ENCODE measurements at regions not wholly inside any gene's neighbourhood (a gene's known extent, or its start where the extent isn't known, plus 50 kb on each side); places are given as distances from the start of the nearest gene placed in this dataset.
"Not testable (repeated sequence)": the region's sequence is repeated elsewhere in the genome, so short reads cannot be mapped to it uniquely, and the experiment has no call there.

GRCh38 chr7:67361150-67361549 is 364.5 kb downstream of the TYW1 start:
- no peak for DNase-seq

GRCh38 chr7:67364441-67365017 is 367.9 kb downstream of the TYW1 start:
- no peak for DNase-seq

- DNase-seq = peak; percentile 51
These were observed 375.0 kb downstream of the TYW1 start for GRCh38 chr7:67371429-67372305.

- DNase-seq = not testable (repeated sequence)
These were observed 376.8 kb downstream of the TYW1 start for GRCh38 chr7:67373389-67373788.

GRCh38 chr7:67375427-67375826 is 378.8 kb downstream of the TYW1 start:
- no peak for DNase-seq

GRCh38 chr7:67377939-67378862 is 381.6 kb downstream of the TYW1 start:
- DNase-seq = peak; percentile 56

GRCh38 chr7:67380326-67380725 is 383.7 kb downstream of the TYW1 start:
- DNase-seq = no peak

GRCh38 chr7:67380858-67381257 is 384.2 kb downstream of the TYW1 start:
- no peak for DNase-seq

- DNase-seq = no peak
These were observed 391.2 kb downstream of the TYW1 start for GRCh38 chr7:67387851-67388250.

GRCh38 chr7:67391168-67391567 is 394.5 kb downstream of the TYW1 start:
- DNase-seq = no peak

GRCh38 chr7:67392596-67393438 is 396.2 kb downstream of the TYW1 start:
- no peak for DNase-seq

GRCh38 chr7:67393903-67394302 is 397.3 kb downstream of the TYW1 start:
- DNase-seq = no peak

- no peak for DNase-seq
These were observed 402.3 kb downstream of the TYW1 start for GRCh38 chr7:67398916-67399315.

GRCh38 chr7:67401492-67401891 is 404.9 kb downstream of the TYW1 start:
- no peak for DNase-seq

GRCh38 chr7:67402280-67402679 is 405.6 kb downstream of the TYW1 start:
- no peak for DNase-seq

- DNase-seq = no peak
These were observed 410.3 kb downstream of the TYW1 start for GRCh38 chr7:67406976-67407375.

- no peak for DNase-seq
These were observed 410.9 kb downstream of the TYW1 start for GRCh38 chr7:67407392-67408071.

- no peak for DNase-seq
These were observed 411.5 kb downstream of the TYW1 start for GRCh38 chr7:67408109-67408508.

GRCh38 chr7:67413670-67414069 is 417.0 kb downstream of the TYW1 start:
- no peak for DNase-seq

GRCh38 chr7:67414858-67415257 is 418.2 kb downstream of the TYW1 start:
- no peak for DNase-seq

- DNase-seq = no peak
These were observed 426.0 kb downstream of the TYW1 start for GRCh38 chr7:67422601-67423000.

GRCh38 chr7:67423065-67423464 is 426.4 kb downstream of the TYW1 start:
- DNase-seq = no peak
